ENCODE measurements at regions not wholly inside any gene's neighbourhood (a gene's known extent, or its start where the extent isn't known, plus 50 kb on each side); places are given as distances from the start of the nearest gene placed in this dataset.

- TF ChIP-seq CTCF (IDR thresholded peaks at IDR 0.05): no peak
- no peak for TF ChIP-seq CBFB (CRISPR knock-in tag; IDR thresholded peaks at IDR 0.05; ENCODE audit: low read depth)
- no peak for TF ChIP-seq ZNF425 (CRISPR knock-in tag; conservative IDR thresholded peaks at IDR 0.05)
- TF ChIP-seq STAT6 (CRISPR knock-in tag; conservative IDR thresholded peaks at IDR 0.05; ENCODE audit: low read depth): no peak
- no peak for TF ChIP-seq MLX (CRISPR knock-in tag; IDR thresholded peaks at IDR 0.05)
- TF ChIP-seq CREM (CRISPR knock-in tag; IDR thresholded peaks at IDR 0.05): no peak
- no peak for TF ChIP-seq ZNF138 (CRISPR knock-in tag; conservative IDR thresholded peaks at IDR 0.05)
These were observed 70.0 kb upstream of the WDR72 start for GRCh38 chr15:53829471-53829870.

Data from WTC11 (cell line).